ENCODE measurements at regions not wholly inside any gene's neighbourhood (a gene's known extent, or its start where the extent isn't known, plus 50 kb on each side); places are given as distances from the start of the nearest gene placed in this dataset.

DNA sequence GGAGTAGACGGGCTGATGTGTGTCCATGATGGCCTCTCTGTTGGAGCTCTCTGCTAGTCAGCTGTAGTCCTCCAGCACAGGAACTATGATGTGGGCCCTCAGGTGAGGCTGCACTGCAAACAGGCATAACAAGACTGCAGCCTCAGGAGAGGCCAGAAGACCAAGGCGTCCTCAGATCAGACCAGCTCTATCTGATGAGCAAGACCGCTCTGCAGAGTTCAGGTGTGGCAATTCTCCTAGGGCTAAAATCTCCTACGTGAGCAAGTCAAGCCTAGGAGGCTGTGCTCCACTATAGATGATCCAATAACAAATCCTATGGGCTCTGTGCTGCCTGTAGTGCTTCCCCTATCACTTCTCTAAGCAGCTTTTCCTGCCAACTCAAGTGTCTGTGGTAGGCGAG is 633.4 kb upstream of the SYNCRIP start:
- H3K9me3 ChIP-seq = no peaks in the 10 kb centered on the region
- H3K4me3 ChIP-seq = no peak overlapping the region
- H3K4me1 ChIP-seq (ENCODE audit: control insufficient read depth in 1 of 2, low read depth in 2 of 2) = no peaks in the 10 kb centered on the region
- TF ChIP-seq, protein P1, sequence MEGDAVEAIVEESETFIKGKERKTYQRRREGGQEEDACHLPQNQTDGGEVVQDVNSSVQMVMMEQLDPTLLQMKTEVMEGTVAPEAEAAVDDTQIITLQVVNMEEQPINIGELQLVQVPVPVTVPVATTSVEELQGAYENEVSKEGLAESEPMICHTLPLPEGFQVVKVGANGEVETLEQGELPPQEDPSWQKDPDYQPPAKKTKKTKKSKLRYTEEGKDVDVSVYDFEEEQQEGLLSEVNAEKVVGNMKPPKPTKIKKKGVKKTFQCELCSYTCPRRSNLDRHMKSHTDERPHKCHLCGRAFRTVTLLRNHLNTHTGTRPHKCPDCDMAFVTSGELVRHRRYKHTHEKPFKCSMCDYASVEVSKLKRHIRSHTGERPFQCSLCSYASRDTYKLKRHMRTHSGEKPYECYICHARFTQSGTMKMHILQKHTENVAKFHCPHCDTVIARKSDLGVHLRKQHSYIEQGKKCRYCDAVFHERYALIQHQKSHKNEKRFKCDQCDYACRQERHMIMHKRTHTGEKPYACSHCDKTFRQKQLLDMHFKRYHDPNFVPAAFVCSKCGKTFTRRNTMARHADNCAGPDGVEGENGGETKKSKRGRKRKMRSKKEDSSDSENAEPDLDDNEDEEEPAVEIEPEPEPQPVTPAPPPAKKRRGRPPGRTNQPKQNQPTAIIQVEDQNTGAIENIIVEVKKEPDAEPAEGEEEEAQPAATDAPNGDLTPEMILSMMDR (IDR thresholded peaks at IDR 0.05) = no peak
- no peak for ATAC-seq (ENCODE audit: insufficient number of reproducible peaks, low FRiP score, low read depth)
- H3K27ac ChIP-seq = no peak overlapping the region
- no peaks in the 10 kb centered on the region for H3K36me3 ChIP-seq
- DNase-seq (ENCODE audit: low spot score) = no peak
- no peaks in the 10 kb centered on the region for H3K27me3 ChIP-seq (replicated peaks; ENCODE audit: insufficient read depth)

DNA sequence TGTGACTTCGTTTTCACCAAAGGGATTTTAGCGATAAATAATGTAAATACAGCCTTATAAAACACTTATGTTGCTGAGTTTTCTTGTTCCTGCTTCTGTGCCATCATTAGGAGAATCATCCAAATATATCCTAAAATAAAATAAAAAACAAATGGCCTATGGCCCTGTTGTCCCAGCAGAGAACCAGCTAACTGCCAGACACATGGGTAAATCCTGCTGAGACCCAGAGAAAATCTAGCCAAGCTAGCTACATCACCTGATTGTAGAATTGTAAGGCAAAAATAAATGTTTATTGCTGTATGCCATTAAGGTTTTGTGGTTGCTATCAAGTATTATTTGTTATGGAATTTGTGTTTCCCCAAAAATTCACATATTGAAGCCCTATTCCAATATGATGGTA is 631.2 kb upstream of the SYNCRIP start:
- Histone ChIP-seq H3K9me3 (no peaks in the 10 kb centered on the region), H3K4me3 (no peak overlapping the region), H3K27me3 (replicated peaks; ENCODE audit: insufficient read depth) (no peaks in the 10 kb centered on the region), H3K36me3 (no peaks in the 10 kb centered on the region), H3K4me1 (ENCODE audit: control insufficient read depth in 1 of 2, low read depth in 2 of 2) (no peaks in the 10 kb centered on the region), H3K27ac (no peak overlapping the region)
- TF ChIP-seq, protein P1 (IDR thresholded peaks at IDR 0.05) = no peak
- DNase-seq (ENCODE audit: low spot score) (no peak), ATAC-seq (ENCODE audit: insufficient number of reproducible peaks, low FRiP score, low read depth) (no peak)

DNA sequence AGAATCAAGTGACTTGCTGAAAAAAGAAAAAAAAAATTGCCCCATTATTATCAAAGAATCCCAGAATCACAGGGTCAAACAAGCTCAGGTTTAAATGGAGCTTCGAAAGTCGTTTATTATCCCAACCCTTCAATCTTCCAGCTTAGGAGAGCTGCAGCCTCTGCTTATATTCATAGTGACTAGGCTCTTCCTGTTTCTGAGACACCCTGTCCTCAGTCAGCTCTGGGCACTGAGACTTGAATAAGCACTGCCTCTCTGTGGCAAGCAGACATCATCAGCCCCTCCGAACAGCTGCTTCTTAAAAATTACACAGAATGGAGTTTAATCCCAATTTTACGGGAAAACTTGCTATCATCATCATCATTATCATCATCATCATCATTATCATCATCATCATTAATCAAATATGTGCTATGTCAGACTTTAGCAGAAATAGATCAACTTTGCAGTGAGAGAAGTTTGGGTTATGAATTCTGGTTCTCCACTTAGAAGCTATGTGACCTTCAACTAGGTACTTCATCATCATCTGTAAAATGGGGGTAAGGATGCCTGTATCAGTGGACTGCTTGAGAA is 614.0 kb upstream of the SYNCRIP start:
- ATAC-seq (ENCODE audit: insufficient number of reproducible peaks, low FRiP score, low read depth) = no peak
- no peak overlapping the region for H3K4me3 ChIP-seq
- no peaks in the 10 kb centered on the region for H3K36me3 ChIP-seq
- no peak overlapping the region for H3K27ac ChIP-seq
- H3K4me1 ChIP-seq (ENCODE audit: control insufficient read depth in 1 of 2, low read depth in 2 of 2) = no peaks in the 10 kb centered on the region
- TF ChIP-seq, protein P1 (IDR thresholded peaks at IDR 0.05) = no peak
- no peaks in the 10 kb centered on the region for H3K9me3 ChIP-seq
- no peak for DNase-seq (ENCODE audit: low spot score)
- no peaks in the 10 kb centered on the region for H3K27me3 ChIP-seq (replicated peaks; ENCODE audit: insufficient read depth)

DNA sequence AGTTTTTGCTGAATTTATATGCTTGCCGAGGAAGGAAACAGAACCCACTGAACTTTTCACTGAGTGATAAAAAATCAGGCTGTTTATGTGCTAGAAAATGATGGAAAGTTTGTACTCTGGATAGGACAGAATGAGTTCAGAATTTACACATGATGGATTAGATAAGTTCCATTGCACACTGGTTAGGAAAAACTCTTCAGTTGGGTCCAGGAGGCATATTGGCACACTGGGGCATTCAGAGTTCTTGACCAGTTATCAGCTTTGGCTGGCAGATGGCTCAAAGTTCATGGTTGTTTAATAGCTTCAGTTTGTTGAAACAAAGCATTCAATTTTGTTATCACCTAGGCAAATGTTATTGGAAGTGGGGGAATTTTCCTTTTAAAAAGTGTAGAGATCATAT is 613.3 kb upstream of the SYNCRIP start:
- ATAC-seq (ENCODE audit: insufficient number of reproducible peaks, low FRiP score, low read depth) (no peak), DNase-seq (ENCODE audit: low spot score) (no peak)
- Histone ChIP-seq H3K36me3 (no peaks in the 10 kb centered on the region), H3K4me3 (no peak overlapping the region), H3K27me3 (replicated peaks; ENCODE audit: insufficient read depth) (no peaks in the 10 kb centered on the region), H3K4me1 (ENCODE audit: control insufficient read depth in 1 of 2, low read depth in 2 of 2) (no peaks in the 10 kb centered on the region), H3K27ac (no peak overlapping the region), H3K9me3 (no peaks in the 10 kb centered on the region)
- TF ChIP-seq, protein P1 (IDR thresholded peaks at IDR 0.05) = no peak

DNA sequence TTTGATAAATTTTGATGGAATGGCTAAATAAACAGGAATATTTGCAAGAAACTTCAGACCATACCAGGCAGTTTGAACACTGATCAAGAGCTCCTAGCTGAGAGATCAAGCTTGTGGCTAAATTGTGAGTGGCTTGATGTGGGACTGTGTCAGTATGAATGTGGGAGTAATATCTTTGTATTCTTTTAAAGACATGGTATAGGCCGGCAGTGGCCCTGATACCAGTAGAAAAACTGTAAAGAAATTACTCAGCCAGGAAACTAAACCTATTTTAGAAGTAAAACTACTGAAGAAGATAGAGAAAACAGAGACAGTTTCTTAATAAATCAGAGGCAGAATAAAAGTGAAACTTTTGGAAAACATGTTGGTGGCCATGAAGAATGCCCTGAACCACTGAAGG is 608.4 kb upstream of the SYNCRIP start:
- no peaks in the 10 kb centered on the region for H3K27me3 ChIP-seq (replicated peaks; ENCODE audit: insufficient read depth)
- no peaks in the 10 kb centered on the region for H3K4me1 ChIP-seq (ENCODE audit: control insufficient read depth in 1 of 2, low read depth in 2 of 2)
- H3K36me3 ChIP-seq = no peaks in the 10 kb centered on the region
- TF ChIP-seq, protein P1 (IDR thresholded peaks at IDR 0.05) = no peak
- H3K9me3 ChIP-seq = no peaks in the 10 kb centered on the region
- no peak for DNase-seq (ENCODE audit: low spot score)
- no peak overlapping the region for H3K4me3 ChIP-seq
- H3K27ac ChIP-seq = no peak overlapping the region
- ATAC-seq (ENCODE audit: insufficient number of reproducible peaks, low FRiP score, low read depth) = no peak

Measured in thoracic aorta (tissue), 2 donors.